Prostate gland (tissue), 2 donors: ENCODE measurements at regions not wholly inside any gene's neighbourhood (a gene's known extent, or its start where the extent isn't known, plus 50 kb on each side); places are given as distances from the start of the nearest gene placed in this dataset.

Experiments used
- DNase-seq: peaks from one replicate; pipeline ENCODE4 v3.0.0-alpha.2; 2019; ENCODE audit warnings: low spot score
- H3K27ac ChIP-seq, 2 donors: fragments of 200-600 bp; sonication (generic); 2 replicates each; pipeline ENCODE4 v1.5.1; 2017 to 2019
- H3K27me3 ChIP-seq: fragments of 200-600 bp; sonication (generic); replicated peaks from 2 replicates; pipeline ENCODE4 v1.5.1; 2019; ENCODE audit not compliant: insufficient read depth
- H3K36me3 ChIP-seq, 2 donors: fragments of 200-600 bp; sonication (generic); 1 replicate in 1 of 2; 2 replicates in 1 of 2; pipeline versions ENCODE4 v1.5.1 to v1.8.1; 2017 to 2019
- H3K4me1 ChIP-seq: fragments of 200-600 bp; sonication (generic); replicated peaks from 2 replicates; pipeline ENCODE4 v1.5.1; 2019
- H3K4me3 ChIP-seq, 2 donors: fragments of 200-600 bp; sonication (generic); 2 replicates each; pipeline ENCODE4 v1.5.1; 2017 to 2019
- H3K9me3 ChIP-seq: fragments of 200-600 bp; sonication (generic); 2 replicates; pipeline ENCODE4 v1.5.1; 2017
- CTCF ChIP-seq, 4 experiments: fragments of 200-600 bp in 2 of 4; fragments of 450-650 bp in 2 of 4; sonication (generic) in 2 of 4; IDR thresholded peaks; 1 replicate in 3 of 4; 2 replicates in 1 of 4; pipeline ENCODE4 v1.5.1; 2016 to 2019; ENCODE audit warnings: antibody characterized with exemption in 4 of 4, mild to moderate bottlenecking in 2 of 4, moderate library complexity in 2 of 4
- POLR2A ChIP-seq: fragments of 450-650 bp; IDR thresholded peaks from one replicate; pipeline ENCODE4 v1.6.1; 2016; ENCODE audit warnings: antibody characterized with exemption, mild to moderate bottlenecking
- POLR2AphosphoS5 ChIP-seq: sonication (generic); formaldehyde crosslinking; IDR thresholded peaks from one replicate; pipeline ENCODE4 v1.6.1; 2017; ENCODE audit warnings: antibody characterized with exemption
- WGBS: methylation state at CpG from one replicate; pipeline ENCODE4 v1.1.5; 2018; 5-methylcytosine and 5-hydroxymethylcytosine counted together
- intact Hi-C: fragments of 100-400 bp; cut with DNase I; formaldehyde crosslinking; loops from one replicate; pipeline ENCODE4 v1.14.2; 2022

DNA sequence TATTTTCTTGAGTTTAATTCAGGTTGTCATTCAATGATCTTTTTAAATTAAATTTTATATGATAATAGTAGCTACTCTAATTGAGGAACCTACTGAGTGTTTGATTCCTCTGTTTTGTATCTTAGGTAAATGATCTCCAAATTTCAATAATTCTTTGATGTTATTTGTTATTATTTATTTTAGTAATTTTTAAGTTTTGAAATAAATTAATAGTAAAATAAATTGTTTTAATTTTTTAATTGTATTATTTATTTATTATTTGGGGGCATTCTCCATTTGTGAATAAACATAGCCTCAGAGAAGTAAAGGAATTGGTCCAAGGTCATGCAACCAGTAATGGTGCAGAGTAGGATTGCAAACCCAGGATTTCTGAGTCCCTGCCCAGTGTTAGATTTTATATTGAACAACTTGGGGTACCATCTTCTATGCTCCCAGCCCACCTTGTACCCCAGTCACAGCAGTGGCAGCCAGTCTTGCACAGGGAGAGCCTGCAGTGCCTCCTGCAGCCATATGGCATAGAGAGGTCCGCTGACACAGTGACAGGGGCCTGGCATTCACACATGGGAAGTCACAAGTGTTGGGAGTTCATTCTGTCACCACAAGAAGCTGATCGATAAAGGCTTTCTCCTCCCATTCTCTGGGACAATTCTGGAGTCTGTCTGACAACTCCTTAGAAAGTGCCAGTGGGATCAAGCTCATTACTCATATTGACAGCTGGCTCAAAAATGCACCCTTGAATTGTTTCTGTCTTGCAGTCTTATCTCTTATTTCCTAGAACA is 110.0 kb upstream of the ETAA1 start:
- intact Hi-C loops = no loop called here
- Histone ChIP-seq H3K4me1 (no peaks in the 10 kb centered on the region), H3K27me3 (no peaks in the 10 kb centered on the region), H3K27ac (no peak overlapping the region), H3K4me3 (no peak overlapping the region), H3K36me3 (no peaks in the 10 kb centered on the region), H3K9me3 (no peaks in the 10 kb centered on the region)
- DNase-seq = no peak
- 68% methylated on average over 2 of the region's 2 CpGs for WGBS
- no peak for TF ChIP-seq POLR2A

DNA sequence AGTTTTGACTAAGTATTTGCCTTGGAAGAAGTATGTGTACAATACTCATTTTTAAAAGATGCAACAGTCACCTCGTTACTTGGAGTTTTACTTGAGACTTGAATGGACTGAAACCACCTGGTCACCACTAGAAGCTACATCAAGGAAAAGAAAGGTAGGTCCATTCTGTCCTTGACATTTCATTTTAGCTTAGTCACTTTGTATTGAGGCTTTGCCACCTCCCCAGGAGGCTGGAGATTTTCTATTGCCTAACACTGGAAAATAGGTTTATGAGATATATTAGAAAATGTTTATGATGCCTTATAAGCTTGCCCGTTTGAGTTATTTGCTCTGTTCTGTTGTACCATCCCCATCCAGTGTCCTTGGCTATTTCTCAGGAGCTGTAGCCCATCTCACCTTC is 107.9 kb upstream of the ETAA1 start:
- Histone ChIP-seq H3K4me1 (no peaks in the 10 kb centered on the region), H3K27me3 (no peaks in the 10 kb centered on the region), H3K27ac (no peak overlapping the region), H3K4me3 (no peak overlapping the region), H3K9me3 (no peaks in the 10 kb centered on the region), H3K36me3 (no peaks in the 10 kb centered on the region)
- WGBS = 83% methylated on average over 2 of the region's 2 CpGs
- TF ChIP-seq POLR2AphosphoS5 (no peak), CTCF (IDR thresholded peaks at IDR 0.05) (no peak), POLR2A (no peak)
- DNase-seq = no peak
- intact Hi-C loops = no loop called here

- Histone ChIP-seq H3K4me1 (no peaks in the 10 kb centered on the region), H3K27ac (no peak overlapping the region), H3K27me3 (no peaks in the 10 kb centered on the region), H3K36me3 (no peaks in the 10 kb centered on the region), H3K9me3 (no peaks in the 10 kb centered on the region), H3K4me3 (no peak overlapping the region)
- no peak for TF ChIP-seq POLR2A
- TF ChIP-seq CTCF (IDR thresholded peaks at IDR 0.05) = no peak
- TF ChIP-seq POLR2AphosphoS5 = no peak
- 78% methylated on average over 1 of the region's 1 CpG for WGBS
- DNase-seq = no peak
- intact Hi-C loops = no loop called here
Measured at GRCh38 chr2:67289921-67290371, 107.2 kb upstream of the ETAA1 start.

- H3K27ac ChIP-seq = no peak overlapping the region
- H3K4me1 ChIP-seq = no peaks in the 10 kb centered on the region
- H3K9me3 ChIP-seq = no peaks in the 10 kb centered on the region
- no peak overlapping the region for H3K4me3 ChIP-seq
- no peak for DNase-seq
- intact Hi-C loops = no loop called here
- no peaks in the 10 kb centered on the region for H3K36me3 ChIP-seq
- WGBS = 78% methylated on average over 6 of the region's 6 CpGs
- TF ChIP-seq POLR2A (no peak), POLR2AphosphoS5 (no peak), CTCF (IDR thresholded peaks at IDR 0.05) (no peak)
- no peaks in the 10 kb centered on the region for H3K27me3 ChIP-seq
Measured at GRCh38 chr2:67290451-67291290, 106.5 kb upstream of the ETAA1 start.

DNA sequence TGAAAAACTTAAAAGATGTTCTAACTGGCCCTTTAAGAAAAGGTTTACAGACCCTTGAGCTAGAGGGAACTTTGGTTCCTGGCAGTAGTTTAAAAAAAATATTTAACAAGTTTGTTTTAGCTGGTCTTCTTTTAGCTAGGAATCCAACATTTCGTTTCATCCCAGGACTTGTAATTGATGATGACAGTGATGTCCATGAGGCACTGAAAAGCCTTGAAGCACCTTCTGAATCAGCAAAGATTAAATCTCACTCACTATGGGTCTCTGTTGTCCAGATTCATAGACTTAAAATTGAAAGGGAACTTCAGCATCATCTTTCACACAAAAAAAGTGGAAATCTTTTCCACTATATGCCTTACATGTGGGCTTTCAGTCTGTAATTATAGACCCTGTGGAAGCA is 102.9 kb upstream of the ETAA1 start:
- Histone ChIP-seq H3K36me3 (no peaks in the 10 kb centered on the region), H3K4me1 (no peaks in the 10 kb centered on the region), H3K4me3 (no peak overlapping the region), H3K9me3 (no peaks in the 10 kb centered on the region), H3K27me3 (no peaks in the 10 kb centered on the region), H3K27ac (no peak overlapping the region)
- intact Hi-C loops = no loop called here
- TF ChIP-seq POLR2A (no peak), CTCF (IDR thresholded peaks at IDR 0.05) (no peak), POLR2AphosphoS5 (no peak)
- DNase-seq = no peak
- WGBS = 29% methylated on average over 1 of the region's 1 CpG
